HEK293 (cell line): ENCODE measurements at regions not wholly inside any gene's neighbourhood (a gene's known extent, or its start where the extent isn't known, plus 50 kb on each side); places are given as distances from the start of the nearest gene placed in this dataset.

Experiments
- CTCF ChIA-PET: fragments of 350-600 bp; formaldehyde crosslinking; extraction: SDS; loops from one replicate; lab custom pipeline; 2021; ENCODE audit warnings: antibody characterized with exemption; lab: Yijun Ruan, JAX
- POLR2A ChIA-PET: fragments of 300-600 bp; formaldehyde crosslinking; extraction: SDS; loops from one replicate; lab custom pipeline; 2020; ENCODE audit warnings: antibody characterized with exemption, inconsistent platforms; lab: Yijun Ruan, JAX
- H3K27ac ChIP-seq: fragments of 200-500 bp; sonication (Bioruptor generic); 2 replicates; pipeline ENCODE4 v1.5.1; 2014; ENCODE audit warnings: low read depth, low read length, control low read depth, inconsistent platforms; ENCODE audit errors: extremely low read depth
- H3K36me3 ChIP-seq, 2 experiments: fragments of 200-500 bp in 1 of 2; sonication (Bioruptor generic) in 1 of 2; 1 replicate in 1 of 2; 2 replicates in 1 of 2; pipeline ENCODE4 v1.5.1; 2014 to 2017; ENCODE audit warnings: inconsistent platforms in 2 of 2, low read length in 2 of 2; ENCODE audit not compliant: control insufficient read depth in 2 of 2, insufficient read depth in 1 of 2
- H3K4me1 ChIP-seq: fragments of 200-500 bp; sonication (Bioruptor generic); 2 replicates; pipeline ENCODE4 v1.5.1; 2014; ENCODE audit warnings: mild to moderate bottlenecking, low read length, inconsistent platforms; ENCODE audit not compliant: control insufficient read depth, insufficient read depth
- H3K4me3 ChIP-seq: 2 replicates; pipeline ENCODE4 v1.5.1; 2011; ENCODE audit warnings: low read depth, mild to moderate bottlenecking, control low read depth, low read length, moderate library complexity
- H3K9me3 ChIP-seq: fragments of 200-500 bp; sonication (Bioruptor generic); 2 replicates; pipeline ENCODE4 v1.5.1; 2014; ENCODE audit warnings: low read depth, low read length, inconsistent platforms; ENCODE audit not compliant: control insufficient read depth, insufficient read depth
- BCL11B ChIP-seq: fragments of 450-650 bp; formaldehyde crosslinking; IDR thresholded peaks from 2 replicates; pipeline ENCODE4 v1.5.1; 2016; ENCODE audit warnings: low read depth, missing biosample characterization, missing genetic modification characterization
- CTCF ChIP-seq: fragments of 450-650 bp; formaldehyde crosslinking; IDR thresholded peaks from 2 replicates; pipeline ENCODE4 v1.5.1; 2016; ENCODE audit warnings: missing biosample characterization, missing genetic modification characterization
- IKZF3 ChIP-seq: fragments of 450-650 bp; IDR thresholded peaks from 2 replicates; pipeline ENCODE4 v1.5.0; 2018; ENCODE audit warnings: missing biosample characterization, mild to moderate bottlenecking, missing genetic modification characterization, moderate library complexity
- KLF7 ChIP-seq: fragments of 450-650 bp; formaldehyde crosslinking; IDR thresholded peaks from 2 replicates; pipeline ENCODE4 v1.5.1; 2016; ENCODE audit warnings: missing biosample characterization, missing genetic modification characterization, borderline replicate concordance
- OSR2 ChIP-seq: fragments of 450-650 bp; formaldehyde crosslinking; IDR thresholded peaks from 2 replicates; pipeline ENCODE4 v1.5.1; 2016; ENCODE audit warnings: missing biosample characterization, missing genetic modification characterization
- PRDM1 ChIP-seq: fragments of 450-650 bp; formaldehyde crosslinking; IDR thresholded peaks from 2 replicates; pipeline ENCODE4; 2016; ENCODE audit warnings: missing biosample characterization, missing genetic modification characterization
- SP7 ChIP-seq: fragments of 450-650 bp; formaldehyde crosslinking; IDR thresholded peaks from 2 replicates; pipeline ENCODE4 v1.5.1; 2016; ENCODE audit warnings: missing biosample characterization, missing genetic modification characterization
- ZBTB11 ChIP-seq: fragments of 450-650 bp; formaldehyde crosslinking; conservative IDR thresholded peaks from 2 replicates; pipeline ENCODE4 v1.5.1; 2016; ENCODE audit warnings: low read depth, missing biosample characterization, missing genetic modification characterization
- ZBTB21 ChIP-seq: fragments of 450-650 bp; formaldehyde crosslinking; IDR thresholded peaks from 2 replicates; pipeline ENCODE4 v1.5.1; 2017; ENCODE audit warnings: missing biosample characterization, missing genetic modification characterization
- ZFHX2 ChIP-seq: fragments of 450-650 bp; formaldehyde crosslinking; conservative IDR thresholded peaks from 2 replicates; pipeline ENCODE4 v1.5.1; 2016; ENCODE audit warnings: missing biosample characterization, missing genetic modification characterization
- ZNF114 ChIP-seq: fragments of 450-650 bp; formaldehyde crosslinking; IDR thresholded peaks from 2 replicates; pipeline ENCODE4 v1.5.0; 2017; ENCODE audit warnings: missing biosample characterization, missing genetic modification characterization
- ZNF157 ChIP-seq: fragments of 450-650 bp; formaldehyde crosslinking; IDR thresholded peaks from 2 replicates; pipeline ENCODE4 v1.5.1; 2016; ENCODE audit warnings: missing biosample characterization, missing genetic modification characterization
- ZNF223 ChIP-seq: fragments of 450-650 bp; formaldehyde crosslinking; IDR thresholded peaks from 2 replicates; pipeline ENCODE4 v1.5.1; 2016; ENCODE audit warnings: missing biosample characterization, missing genetic modification characterization
- ZNF26 ChIP-seq: fragments of 450-650 bp; formaldehyde crosslinking; IDR thresholded peaks from 2 replicates; pipeline ENCODE4 v1.5.1; 2016; ENCODE audit warnings: missing biosample characterization, missing genetic modification characterization
- ZNF354C ChIP-seq: fragments of 450-650 bp; formaldehyde crosslinking; IDR thresholded peaks from 2 replicates; pipeline ENCODE4 v1.5.1; 2016; ENCODE audit warnings: missing biosample characterization, missing genetic modification characterization, low read depth, borderline replicate concordance
- ZNF362 ChIP-seq: fragments of 450-650 bp; formaldehyde crosslinking; IDR thresholded peaks from 2 replicates; pipeline ENCODE4 v1.5.1; 2016; ENCODE audit warnings: missing biosample characterization, missing genetic modification characterization
- ZNF426 ChIP-seq: fragments of 450-650 bp; formaldehyde crosslinking; IDR thresholded peaks from 2 replicates; pipeline ENCODE4 v1.5.1; 2017; ENCODE audit warnings: missing biosample characterization, missing genetic modification characterization, mild to moderate bottlenecking, inconsistent platforms, moderate library complexity
- ZNF449 ChIP-seq: fragments of 450-650 bp; formaldehyde crosslinking; IDR thresholded peaks from 2 replicates; pipeline ENCODE4 v1.5.1; 2017; ENCODE audit warnings: missing biosample characterization, mild to moderate bottlenecking, missing genetic modification characterization, moderate library complexity
- ZNF561 ChIP-seq: fragments of 450-650 bp; IDR thresholded peaks from 2 replicates; pipeline ENCODE4 v1.5.1; 2018; ENCODE audit warnings: missing biosample characterization, missing genetic modification characterization, borderline replicate concordance
- ZNF596 ChIP-seq: fragments of 450-650 bp; IDR thresholded peaks from 2 replicates; pipeline ENCODE4 v1.5.0; 2018; ENCODE audit warnings: missing biosample characterization, mild to moderate bottlenecking, missing genetic modification characterization, moderate library complexity
- ZNF645 ChIP-seq: fragments of 450-650 bp; formaldehyde crosslinking; IDR thresholded peaks from 2 replicates; pipeline ENCODE4; 2016; ENCODE audit warnings: missing biosample characterization, missing genetic modification characterization
- ZNF654 ChIP-seq: fragments of 450-650 bp; formaldehyde crosslinking; IDR thresholded peaks from 2 replicates; pipeline ENCODE4 v1.5.1; 2016; ENCODE audit warnings: low read depth, missing biosample characterization, missing genetic modification characterization
- ZNF660 ChIP-seq: fragments of 450-650 bp; IDR thresholded peaks from 2 replicates; pipeline ENCODE4 v1.5.1; 2018; ENCODE audit warnings: missing biosample characterization, mild to moderate bottlenecking, missing genetic modification characterization
- ZNF792 ChIP-seq: fragments of 450-650 bp; formaldehyde crosslinking; IDR thresholded peaks from 2 replicates; pipeline ENCODE4 v1.5.1; 2016; ENCODE audit warnings: missing biosample characterization, missing genetic modification characterization
- ZSCAN30 ChIP-seq: fragments of 450-650 bp; IDR thresholded peaks from 2 replicates; pipeline ENCODE4 v1.5.1; 2018; ENCODE audit warnings: missing biosample characterization, mild to moderate bottlenecking, missing genetic modification characterization, moderate library complexity

- Histone ChIP-seq H3K36me3 (no peaks in the 10 kb centered on the region), H3K9me3 (no peaks in the 10 kb centered on the region), H3K27ac (no peak overlapping the region), H3K4me3 (no peak overlapping the region), H3K4me1 (no peaks in the 10 kb centered on the region)
- ChIA-PET POLR2A (no interaction called here), CTCF (no interaction called here)
- TF ChIP-seq ZNF449 (no peak), CTCF (tag by site-specific recombination) (no peak), ZBTB21 (tag by site-specific recombination) (no peak), ZSCAN30 (no peak), KLF7 (tag by site-specific recombination) (no peak), ZNF596 (tag by site-specific recombination) (no peak), ZBTB11 (tag by site-specific recombination) (no peak), ZNF223 (tag by site-specific recombination) (no peak), ZNF157 (tag by site-specific recombination) (no peak), ZNF660 (tag by site-specific recombination) (no peak), BCL11B (tag by site-specific recombination) (no peak)
These were observed 145.0 kb upstream of the SLC38A2 start for GRCh38 chr12:46517579-46517962.

GRCh38 chr12:46516933-46517578 is 144.5 kb upstream of the SLC38A2 start:
- Histone ChIP-seq H3K4me1 (no peaks in the 10 kb centered on the region), H3K4me3 (no peak overlapping the region), H3K27ac (no peak overlapping the region), H3K9me3 (no peaks in the 10 kb centered on the region), H3K36me3 (no peaks in the 10 kb centered on the region)
- ChIA-PET POLR2A (interaction anchor here (0.6 kb wide), 1 partner anchor 81 kb away, joined by 4 read pairs; no protein-coding TSS in a partner anchor), CTCF (interaction anchor here (0.6 kb wide), 2 partner anchors 85 to 103 kb away, joined by 3 read pairs; no protein-coding TSS in a partner anchor)
- TF ChIP-seq ZNF645 (tag by site-specific recombination) (no peak), ZNF654 (tag by site-specific recombination) (no peak), ZNF362 (tag by site-specific recombination) (no peak), ZNF792 (tag by site-specific recombination) (no peak), ZFHX2 (tag by site-specific recombination) (no peak), ZNF26 (tag by site-specific recombination) (no peak), ZNF561 (no peak), ZNF426 (no peak), ZNF114 (tag by site-specific recombination) (no peak), ZNF354C (no peak), SP7 (tag by site-specific recombination) (no peak), IKZF3 (tag by site-specific recombination) (no peak), OSR2 (tag by site-specific recombination) (no peak), PRDM1 (tag by site-specific recombination) (no peak)
